HG03460 (cell line): ENCODE measurements at regions not wholly inside any gene's neighbourhood (a gene's known extent, or its start where the extent isn't known, plus 50 kb on each side); places are given as distances from the start of the nearest gene placed in this dataset.
"Not testable (repeated sequence)": the region's sequence is repeated elsewhere in the genome, so short reads cannot be mapped to it uniquely, and the experiment has no call there.

Experiments used
- ATAC-seq: cut with Tn5 transposase; IDR thresholded peaks from one replicate; pipeline ENCODE4 v1.9.1; 2021; ENCODE audit not compliant: unreplicated experiment

DNA sequence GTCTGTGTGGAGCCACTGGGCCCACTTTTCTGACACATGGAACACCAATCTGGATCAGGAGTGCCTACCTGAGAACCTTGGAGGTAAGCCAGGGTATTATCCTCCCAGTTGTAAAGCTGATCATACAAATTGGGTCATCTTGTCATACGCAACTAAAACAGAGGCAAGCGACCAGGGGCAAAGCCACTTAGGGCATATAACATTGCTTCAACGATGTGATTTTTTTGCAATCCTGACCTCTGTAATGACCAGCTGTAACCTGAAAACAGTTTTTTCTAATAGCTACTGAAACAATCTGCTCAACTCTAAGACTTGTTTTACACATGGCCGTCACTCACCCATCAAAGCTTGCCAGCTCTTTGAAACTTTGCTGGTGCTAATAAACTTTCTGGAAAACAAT lies 261.5 kb upstream of the AGTR2 start:
- ATAC-seq: no peak

DNA sequence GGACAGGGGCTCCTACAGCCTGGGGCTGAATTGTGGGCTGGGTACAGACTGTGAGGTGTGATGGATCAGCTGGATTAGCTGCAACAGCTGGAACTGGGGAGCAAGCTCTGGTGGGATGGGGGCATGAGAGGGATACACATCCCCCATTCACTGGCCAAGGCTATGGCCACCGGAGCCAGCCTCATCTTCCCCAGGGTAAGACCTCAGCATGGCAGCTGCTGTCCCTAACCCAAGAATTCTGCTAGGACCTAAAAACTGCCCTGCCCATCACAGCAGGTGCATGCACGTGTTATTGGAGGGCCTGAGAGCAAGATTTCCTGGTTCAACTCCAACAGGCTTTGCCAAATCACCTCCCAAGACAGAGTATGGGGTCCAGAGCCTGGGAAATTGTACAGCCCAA lies 258.6 kb upstream of the AGTR2 start:
- ATAC-seq: no peak

DNA sequence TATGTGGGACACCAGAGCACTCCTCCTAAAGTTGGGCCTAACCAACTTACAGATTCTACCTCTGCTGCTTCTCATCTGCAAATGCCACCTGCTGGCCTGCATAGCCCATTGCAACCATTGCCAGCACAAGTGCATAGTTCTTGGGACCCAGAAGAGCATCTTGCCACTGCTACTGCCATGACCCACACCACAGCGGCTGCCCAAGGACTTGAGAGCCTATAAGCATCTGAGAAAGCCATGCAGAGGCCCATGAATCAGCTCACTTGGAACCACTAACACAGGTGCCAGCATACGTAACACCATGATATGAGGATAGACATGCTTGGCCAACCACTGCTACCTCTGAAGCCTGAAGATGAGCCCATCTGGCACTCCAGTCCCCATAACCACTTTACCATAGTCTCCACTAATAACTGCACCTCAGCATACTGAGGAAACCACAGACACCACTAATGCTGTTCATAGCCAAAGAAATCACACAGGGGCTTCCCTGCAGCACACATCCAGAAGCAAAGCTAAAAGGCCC lies 258.1 kb upstream of the AGTR2 start:
- peak; percentile 94 for ATAC-seq

DNA sequence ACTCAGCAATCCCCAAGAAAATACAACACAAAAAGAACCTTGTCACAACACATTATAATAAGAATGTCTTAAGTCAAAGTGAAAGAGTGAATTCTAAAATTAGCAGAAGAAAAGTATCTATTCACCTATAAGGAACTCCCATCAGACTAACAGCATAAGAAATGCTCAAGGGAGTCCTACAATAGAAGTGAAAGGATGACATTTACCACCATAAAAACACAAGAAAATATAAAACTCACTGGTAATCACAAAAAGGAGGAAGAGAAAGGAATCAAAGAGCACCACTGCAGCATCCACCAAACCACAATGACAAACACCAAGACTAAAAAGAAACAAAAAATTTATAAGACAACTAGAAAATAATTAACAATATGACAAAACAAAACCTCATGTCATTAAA lies 257.0 kb upstream of the AGTR2 start:
- peak; percentile 46 for ATAC-seq

DNA sequence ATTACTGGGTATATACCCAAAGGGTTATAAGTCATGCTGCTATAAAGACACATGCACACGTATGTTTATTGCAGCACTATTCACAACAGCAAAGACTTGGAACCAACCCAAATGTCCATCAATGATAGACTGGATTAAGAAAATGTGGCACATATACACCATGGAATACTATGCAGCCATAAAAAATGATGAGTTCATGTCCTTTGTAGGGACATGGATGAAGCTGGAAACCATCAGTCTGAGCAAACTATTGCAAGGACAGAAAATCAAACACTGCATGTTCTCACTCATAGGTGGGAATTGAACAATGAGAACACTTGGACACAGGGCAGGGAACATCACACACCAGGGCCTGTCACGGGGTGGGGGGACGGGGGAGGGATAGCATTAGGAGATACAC lies 254.9 kb upstream of the AGTR2 start:
- ATAC-seq: not testable (repeated sequence)

DNA sequence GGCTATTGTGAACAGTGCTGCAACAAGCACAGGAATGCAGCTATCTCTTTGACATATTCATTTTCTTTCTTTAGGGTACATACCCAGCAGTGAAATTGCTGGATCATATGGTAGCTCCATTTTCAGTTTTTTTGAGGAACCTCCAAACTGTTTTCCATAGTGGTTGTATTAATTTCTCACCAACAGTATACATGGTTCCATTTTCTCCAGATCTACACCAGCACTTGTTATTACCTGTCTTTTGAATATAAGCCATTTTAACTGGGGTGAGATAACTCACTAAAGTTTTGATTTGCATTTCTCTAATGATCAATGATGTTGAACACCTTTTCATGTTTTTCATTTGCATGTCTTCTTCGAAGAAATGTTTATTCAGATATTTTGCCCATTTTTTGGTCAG lies 241.1 kb upstream of the AGTR2 start:
- ATAC-seq: no peak

DNA sequence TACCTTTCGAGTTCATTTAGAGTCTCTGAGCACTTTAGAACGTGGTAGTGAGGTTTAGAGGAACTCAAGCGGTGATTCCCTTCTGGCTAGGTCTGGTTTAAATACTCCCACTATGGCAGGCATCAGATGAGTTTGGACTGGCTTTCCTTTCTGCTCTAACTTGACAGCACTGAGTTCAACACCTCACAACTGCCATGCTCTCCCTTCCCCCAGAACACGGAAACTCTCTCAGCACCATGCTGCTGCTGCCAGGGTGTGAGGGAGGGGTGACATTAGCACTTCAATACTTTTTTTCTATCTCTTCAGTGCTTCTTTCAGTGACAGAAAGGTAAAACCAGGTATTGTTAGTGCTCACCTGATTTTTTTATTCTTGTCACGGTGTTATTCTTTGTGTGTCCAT lies 234.5 kb upstream of the AGTR2 start:
- no peak for ATAC-seq

DNA sequence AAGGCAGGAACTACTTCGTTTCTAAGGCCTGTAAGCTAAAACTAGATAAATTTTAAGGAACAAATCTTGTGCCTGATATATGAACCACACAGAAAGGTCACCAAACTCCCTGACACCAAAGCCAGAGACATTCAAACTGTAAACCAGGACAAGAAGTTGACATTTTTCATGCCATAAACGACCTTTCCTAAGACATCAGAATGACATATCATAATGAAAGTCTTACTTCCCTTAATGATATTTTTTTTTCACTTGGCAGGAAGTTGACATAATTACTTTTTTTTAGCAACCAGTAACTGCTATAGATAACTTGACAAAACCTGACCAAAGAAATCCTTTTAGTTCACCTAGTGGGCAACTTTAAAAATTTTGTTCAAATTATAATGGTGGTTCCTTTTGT lies 231.5 kb upstream of the AGTR2 start:
- peak; percentile 67 for ATAC-seq

DNA sequence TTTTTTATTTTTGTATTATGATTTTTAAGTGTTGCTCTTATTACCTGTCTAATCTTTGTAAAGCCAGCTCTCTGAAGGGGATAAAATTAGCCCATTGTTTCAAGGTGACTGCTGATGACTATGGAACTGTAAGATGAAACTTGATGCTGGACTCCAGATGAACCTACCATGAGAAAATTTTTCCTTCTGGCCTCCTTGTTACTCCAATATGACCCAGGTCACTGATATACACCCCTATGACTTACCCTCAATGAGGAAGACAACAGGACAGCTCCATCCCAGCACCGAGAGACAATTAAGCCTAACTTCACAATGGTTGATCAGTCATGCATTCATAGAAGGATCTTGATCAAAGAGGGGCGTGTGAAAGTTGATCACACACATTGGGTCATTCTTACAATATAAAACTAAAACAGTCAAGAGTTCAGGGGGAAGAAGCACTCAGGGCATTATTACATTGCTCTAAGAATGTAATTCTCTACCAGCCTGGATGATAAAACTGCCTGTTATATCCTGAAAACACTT lies 230.8 kb upstream of the AGTR2 start:
- ATAC-seq: peak; percentile 38

DNA sequence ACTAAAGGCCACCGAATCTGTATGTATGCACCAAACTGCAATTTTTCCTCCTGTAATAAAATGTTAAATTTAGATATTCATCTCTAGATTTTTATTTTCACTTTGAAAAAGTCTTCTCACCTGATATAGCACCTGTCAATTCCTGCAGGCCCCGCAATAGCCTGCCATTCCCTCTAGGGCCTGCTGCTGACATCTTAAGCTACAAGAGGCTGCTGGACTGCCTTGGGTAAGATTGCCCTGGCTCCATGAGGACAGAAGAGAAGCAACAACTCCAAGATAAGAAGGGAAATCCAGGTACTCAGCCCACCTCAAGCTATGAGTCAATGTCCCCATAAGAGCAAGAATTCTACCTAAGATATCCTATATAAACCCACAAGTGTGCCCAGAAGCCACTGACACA lies 230.2 kb upstream of the AGTR2 start:
- ATAC-seq: peak; percentile 3

DNA sequence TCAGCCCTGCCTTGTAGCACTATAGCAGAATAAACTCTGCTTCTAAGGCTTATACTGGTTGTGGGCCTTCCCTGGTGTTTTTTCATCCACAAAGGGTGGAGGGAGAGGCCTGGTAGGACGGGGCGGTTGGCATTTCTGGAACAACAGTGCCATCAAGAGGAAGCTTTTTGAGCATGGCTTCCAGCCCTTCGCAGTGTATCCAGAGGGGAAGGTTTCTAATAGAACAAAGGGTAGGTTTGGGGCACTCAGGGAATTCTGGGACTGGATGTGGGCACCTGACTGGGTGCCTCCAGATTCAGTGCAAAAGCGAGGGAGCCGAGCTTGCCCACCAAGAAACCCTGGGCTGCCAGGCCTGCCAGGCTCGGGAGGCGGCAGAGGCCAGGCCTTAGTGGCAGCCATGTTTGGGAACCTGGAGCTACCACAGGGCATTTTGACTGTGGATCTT lies 229.6 kb upstream of the AGTR2 start:
- ATAC-seq: peak; percentile 62

DNA sequence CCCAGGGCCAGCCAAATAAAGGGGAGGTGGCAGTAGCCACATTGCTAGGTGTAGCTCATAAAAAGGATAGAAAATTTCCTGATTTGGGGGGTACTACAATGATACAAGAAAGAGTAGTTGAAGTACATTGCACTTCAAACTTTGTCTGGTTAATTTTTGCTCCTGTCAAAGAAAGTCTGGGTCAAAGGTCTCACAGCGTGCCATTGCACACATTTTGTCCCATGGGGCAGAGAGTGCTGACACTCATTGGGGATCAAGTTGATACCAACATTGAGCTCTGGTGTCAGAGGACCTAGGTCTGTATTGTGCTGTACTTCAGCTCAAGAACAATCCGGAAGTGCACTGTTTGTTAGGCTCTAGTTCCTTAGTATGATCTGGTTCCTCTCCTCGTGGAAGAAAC lies 229.2 kb upstream of the AGTR2 start:
- ATAC-seq: no peak

DNA sequence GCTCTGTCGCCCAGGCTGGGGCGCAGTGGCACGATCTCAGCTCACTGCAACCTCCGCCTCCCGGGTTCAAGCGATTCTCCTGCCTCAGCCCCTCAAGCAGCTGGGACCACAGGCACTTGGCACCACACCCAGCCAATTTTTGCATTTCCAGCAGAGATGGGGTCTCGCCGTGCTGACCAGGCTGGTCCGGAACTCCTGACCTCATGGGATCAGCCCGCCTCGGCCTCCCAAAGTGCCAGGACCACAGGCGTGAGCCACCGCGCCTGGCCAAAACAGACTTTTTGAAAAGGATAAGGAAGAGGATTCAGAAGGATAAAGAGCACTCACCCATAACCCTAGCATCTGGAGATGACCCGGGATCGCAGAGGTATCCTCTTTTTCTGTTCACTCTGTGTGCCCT lies 224.5 kb upstream of the AGTR2 start:
- no peak for ATAC-seq

DNA sequence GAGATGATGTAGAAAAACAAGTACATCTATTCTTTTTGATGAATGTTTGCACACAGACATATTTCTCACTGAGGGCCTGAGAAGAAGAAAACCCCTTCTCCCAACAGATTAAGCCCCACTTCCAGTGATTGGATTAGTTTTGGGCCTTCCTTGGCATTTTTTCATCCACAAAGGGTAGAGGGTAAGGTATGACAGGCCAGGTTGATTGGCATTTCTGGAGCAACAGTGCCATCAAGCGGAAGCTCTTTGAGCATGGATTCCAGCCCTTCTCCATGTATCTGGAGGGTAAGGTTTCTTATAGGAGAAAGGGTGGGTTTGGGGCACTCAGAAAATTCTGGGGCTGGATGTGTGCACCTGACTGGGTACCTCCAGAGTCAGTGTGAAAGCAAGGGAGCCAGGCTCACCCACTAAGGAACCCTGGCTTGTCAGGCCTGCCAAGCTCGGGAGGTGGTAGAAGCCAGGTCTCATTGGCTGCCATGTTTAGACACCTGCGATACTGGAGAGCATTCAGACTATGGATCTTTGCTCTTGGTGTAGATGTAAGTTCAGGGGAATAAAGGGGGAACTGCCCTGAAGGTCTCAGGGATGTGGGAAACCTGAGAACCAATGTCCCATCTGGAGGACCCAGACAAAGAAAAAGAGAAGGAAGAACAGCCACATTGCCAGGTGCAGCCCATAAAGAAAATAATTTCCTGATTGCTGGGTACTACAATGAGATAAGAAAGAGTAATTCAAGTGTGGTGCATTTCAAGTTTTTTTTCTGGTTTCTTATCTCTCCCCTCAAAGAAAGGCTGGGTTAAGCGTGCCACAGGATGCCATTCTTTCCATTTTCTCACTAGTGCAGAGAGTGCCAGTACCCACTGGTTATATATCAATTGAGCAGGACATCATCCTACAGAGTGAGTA lies 222.3 kb upstream of the AGTR2 start:
- ATAC-seq: no peak

DNA sequence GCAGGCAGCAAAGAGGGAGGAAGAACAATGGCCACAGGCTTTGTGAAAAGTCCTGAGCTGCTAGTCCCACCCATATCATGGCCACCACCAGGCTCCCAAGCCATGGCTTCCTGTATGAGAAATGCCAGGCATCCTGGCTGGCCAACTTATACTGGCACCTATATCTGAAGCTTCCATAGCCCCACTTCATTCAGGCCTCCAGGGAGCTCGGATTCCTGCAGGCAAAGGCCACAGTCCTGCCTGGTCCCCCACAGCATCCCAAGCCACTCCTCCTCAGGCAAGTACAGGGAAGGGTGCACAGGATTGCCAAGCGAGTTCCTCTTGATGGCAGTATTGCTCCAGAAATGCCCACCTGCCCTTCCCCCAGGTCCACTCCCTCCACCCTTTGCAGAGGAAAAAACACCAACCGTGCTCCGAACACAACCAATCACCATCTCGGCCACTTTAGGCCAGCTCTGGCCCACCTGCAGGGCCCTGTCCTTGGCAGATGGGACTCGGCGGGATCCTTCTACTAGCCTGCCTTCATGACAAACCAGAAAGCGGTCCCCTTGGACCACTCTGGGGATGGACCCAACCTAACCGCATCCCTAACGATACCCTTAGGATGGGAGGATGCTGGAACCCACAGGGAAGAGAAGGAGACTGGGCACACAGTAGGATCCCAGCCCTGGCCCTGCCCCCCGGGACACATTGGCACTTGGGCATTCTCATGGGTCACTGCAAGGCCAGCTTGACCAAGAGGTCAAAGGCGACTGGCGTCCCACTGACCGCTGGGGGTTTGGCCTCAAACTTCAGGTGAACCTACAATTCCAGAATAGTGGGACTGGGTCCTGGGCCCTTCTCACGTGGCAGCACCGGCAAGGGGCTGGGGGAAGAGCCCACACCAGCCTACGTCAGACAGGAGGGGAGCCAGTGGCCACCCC lies 220.4 kb upstream of the AGTR2 start:
- ATAC-seq: no peak

DNA sequence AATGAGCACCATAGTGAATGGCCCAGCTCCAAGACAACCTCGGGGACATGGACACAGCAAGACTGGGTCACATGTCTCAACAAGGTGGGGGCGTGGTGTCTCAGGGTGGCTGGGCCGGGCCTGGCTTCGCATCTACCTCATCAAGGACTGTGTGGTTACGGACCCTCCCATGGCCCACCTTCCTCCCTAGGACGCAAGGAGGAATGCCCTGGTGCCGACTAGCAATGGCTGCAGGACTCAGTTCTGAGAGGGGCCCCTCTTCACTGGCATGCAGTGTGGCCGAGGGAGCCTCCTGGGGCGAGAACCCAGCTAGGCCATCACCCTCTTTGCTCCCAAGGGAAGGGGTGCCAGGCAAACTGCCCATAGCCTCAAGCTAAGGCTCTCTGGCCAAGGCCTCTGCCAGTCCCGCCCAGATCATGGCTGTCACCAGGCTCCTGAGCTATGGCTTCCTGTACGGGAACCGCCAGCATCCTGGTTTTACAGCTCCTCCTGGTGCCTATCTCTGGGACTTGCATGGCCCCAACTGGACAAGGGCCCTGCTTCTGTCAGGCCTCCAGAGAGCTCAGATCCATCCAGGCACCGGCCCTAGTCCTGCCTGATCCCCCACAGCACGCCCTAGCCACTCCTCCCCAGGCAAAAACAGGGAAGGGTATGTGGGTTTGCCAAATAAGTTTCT lies 218.0 kb upstream of the AGTR2 start:
- no peak for ATAC-seq

DNA sequence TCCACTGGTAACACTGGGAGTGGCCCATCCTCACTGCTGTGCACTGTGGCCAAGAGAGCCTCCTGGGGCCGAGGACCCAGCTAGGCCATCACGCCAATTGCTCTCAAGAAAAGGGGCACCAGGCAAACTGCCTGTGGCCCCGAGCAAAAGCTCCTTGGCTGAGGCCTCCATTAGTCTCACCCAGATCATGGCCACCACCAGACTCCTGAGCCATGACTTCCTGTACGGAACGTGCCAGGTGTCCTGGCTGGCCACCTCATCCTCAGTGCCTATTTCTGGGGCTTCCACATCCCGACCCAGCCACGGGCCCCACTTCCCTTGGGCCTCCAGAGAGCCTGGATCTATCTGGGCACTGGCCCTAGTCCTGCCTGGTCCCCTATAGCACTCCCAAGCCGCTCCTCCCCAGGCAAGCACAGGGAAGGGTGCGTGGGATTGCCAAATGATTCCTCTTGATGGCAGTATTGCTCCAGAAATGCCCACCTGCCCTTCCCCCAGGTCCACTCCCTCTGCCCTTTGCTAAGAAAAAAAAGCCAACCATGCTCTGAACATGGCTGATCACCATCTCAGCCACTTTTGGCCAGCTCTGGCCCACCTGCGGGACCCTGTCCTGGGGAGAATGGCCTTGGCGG lies 212.6 kb upstream of the AGTR2 start:
- no peak for ATAC-seq

DNA sequence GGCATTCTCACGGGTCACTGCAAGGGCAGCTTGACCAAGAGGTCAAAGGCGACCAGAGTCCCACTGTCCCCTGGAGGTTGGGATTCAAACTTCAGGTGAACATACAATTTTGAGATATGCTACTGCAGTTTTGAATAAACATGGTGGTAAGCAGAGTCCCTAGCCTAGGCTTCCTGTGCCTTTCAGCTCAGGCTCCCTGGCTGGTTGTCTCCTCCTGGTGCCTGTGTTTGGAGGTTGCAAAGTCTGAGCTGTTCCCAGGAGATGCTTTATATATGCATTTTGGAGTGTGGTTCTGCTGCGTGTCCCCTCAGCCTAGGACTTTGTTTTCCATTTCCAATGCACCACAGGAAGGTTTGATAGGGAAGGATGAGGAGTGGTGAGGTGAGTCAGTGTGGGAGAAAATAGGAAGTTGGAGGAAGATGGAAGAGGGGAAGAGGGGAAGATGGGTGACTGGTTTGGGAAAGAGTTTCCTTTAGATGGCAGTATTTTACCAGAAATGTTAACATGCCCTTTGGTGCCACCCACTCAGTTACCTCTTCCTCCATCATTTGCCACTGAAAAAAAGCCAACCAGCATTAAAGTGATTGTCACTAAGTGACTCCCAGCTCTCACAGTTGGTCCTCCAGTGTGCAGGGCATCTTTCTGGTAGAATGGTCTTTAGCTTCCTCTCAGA lies 211.7 kb upstream of the AGTR2 start:
- no peak for ATAC-seq

DNA sequence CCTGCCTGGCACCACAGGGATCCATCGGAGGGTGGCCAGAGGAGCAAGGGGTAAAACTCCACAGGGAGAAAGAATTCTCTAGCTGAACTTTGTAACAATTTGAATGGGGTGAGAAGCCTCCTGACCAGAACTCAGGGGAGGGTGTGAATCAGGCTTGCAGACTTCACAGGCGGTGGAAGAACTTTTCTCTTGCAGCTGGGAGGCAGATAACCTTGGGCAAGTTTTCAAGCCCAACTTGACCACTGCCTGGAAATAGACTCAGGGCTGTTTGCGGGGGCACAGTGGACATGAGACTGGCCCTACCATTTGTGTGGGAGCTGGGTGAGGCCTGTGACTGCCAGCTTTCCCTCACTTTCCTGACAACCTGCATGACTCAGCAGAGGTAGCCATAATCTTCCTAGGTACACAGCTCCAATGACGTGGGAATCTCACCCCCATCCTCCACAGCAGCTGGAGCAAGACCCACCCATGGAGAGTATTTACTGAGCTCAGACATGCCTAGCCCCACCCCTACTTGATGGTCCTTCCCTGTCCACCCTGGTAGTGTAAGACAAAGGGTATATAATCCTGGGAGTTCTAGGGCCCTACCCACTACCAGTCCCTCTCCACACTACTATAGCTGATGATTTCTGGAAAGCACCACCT lies 210.0 kb upstream of the AGTR2 start:
- ATAC-seq: no peak
